Mesenchymal stem cell (in vitro differentiated cells and primary cell): ENCODE measurements at regions not wholly inside any gene's neighbourhood (a gene's known extent, or its start where the extent isn't known, plus 50 kb on each side); places are given as distances from the start of the nearest gene placed in this dataset.

ENCODE experiments used
- DNase-seq: peaks from one replicate; pipeline ENCODE4 v3.0.0-alpha.2; 2013
- H2AFZ ChIP-seq: one replicate; pipeline ENCODE4 v1.6.1; 2013; ENCODE audit warnings: low read depth, mild to moderate bottlenecking, control low read depth, inconsistent platforms, low read length, moderate library complexity
- H2AK5ac ChIP-seq: 2 replicates; pipeline ENCODE4 v1.6.1; 2013; ENCODE audit warnings: low read length, moderate library complexity, mild to moderate bottlenecking, inconsistent platforms; ENCODE audit not compliant: severe bottlenecking
- H2BK120ac ChIP-seq: one replicate; pipeline ENCODE4 v1.6.1; 2013; ENCODE audit warnings: low read depth, mild to moderate bottlenecking, inconsistent platforms, low read length, moderate library complexity
- H2BK12ac ChIP-seq, 2 experiments: one replicate each; pipeline ENCODE4 v1.6.1; 2013; ENCODE audit warnings: inconsistent platforms in 2 of 2, low read length in 2 of 2, mild to moderate bottlenecking in 2 of 2, moderate library complexity in 2 of 2, control low read depth in 1 of 2
- H2BK15ac ChIP-seq: one replicate; pipeline ENCODE4 v1.6.1; 2013; ENCODE audit warnings: mild to moderate bottlenecking, low read depth, inconsistent platforms; ENCODE audit not compliant: poor library complexity, severe bottlenecking
- H2BK5ac ChIP-seq: 2 replicates; pipeline ENCODE4 v1.6.1; 2013; ENCODE audit warnings: low read depth, mild to moderate bottlenecking, low read length, control low read depth, inconsistent platforms; ENCODE audit not compliant: poor library complexity, severe bottlenecking
- H3K14ac ChIP-seq, 2 experiments: one replicate each; pipeline ENCODE4 v1.6.1; 2013; ENCODE audit warnings: inconsistent platforms in 2 of 2, low read length in 2 of 2, control low read depth in 1 of 2, mild to moderate bottlenecking in 1 of 2, moderate library complexity in 1 of 2
- H3K18ac ChIP-seq, 2 experiments: one replicate each; pipeline ENCODE4 v1.6.1; 2013; ENCODE audit warnings: inconsistent platforms in 2 of 2, low read length in 2 of 2, control low read depth in 1 of 2, low read depth in 1 of 2, mild to moderate bottlenecking in 1 of 2
- H3K23ac ChIP-seq, 2 experiments: one replicate each; pipeline ENCODE4 v1.6.1; 2013; ENCODE audit warnings: inconsistent platforms in 2 of 2, low read length in 2 of 2, mild to moderate bottlenecking in 2 of 2, moderate library complexity in 2 of 2, control low read depth in 1 of 2
- H3K27ac ChIP-seq: 2 replicates; pipeline ENCODE4 v1.5.1; 2013; ENCODE audit warnings: mild to moderate bottlenecking, moderate library complexity, low read length, control low read depth, inconsistent platforms; ENCODE audit not compliant: poor library complexity, severe bottlenecking
- H3K27me3 ChIP-seq, 2 experiments: 2 replicates each; pipeline versions ENCODE4 v1.6.1 to v1.7.0; 2013; ENCODE audit warnings: low read length in 2 of 2, mild to moderate bottlenecking in 2 of 2, moderate library complexity in 2 of 2, control low read depth in 1 of 2, inconsistent platforms in 1 of 2; ENCODE audit not compliant: control insufficient read depth in 1 of 2, insufficient read depth in 1 of 2
- H3K36me3 ChIP-seq, 2 experiments: 2 replicates each; pipeline versions ENCODE4 v1.6.1 to v1.7.0; 2013; ENCODE audit warnings: low read length in 2 of 2, control low read depth in 1 of 2, inconsistent platforms in 1 of 2, low read depth in 1 of 2, mild to moderate bottlenecking in 1 of 2; ENCODE audit not compliant: insufficient read depth in 2 of 2, control insufficient read depth in 1 of 2
- H3K4ac ChIP-seq, 2 experiments: one replicate each; pipeline ENCODE4 v1.6.1; 2013; ENCODE audit warnings: inconsistent platforms in 2 of 2, low read length in 2 of 2, mild to moderate bottlenecking in 2 of 2, moderate library complexity in 2 of 2, control low read depth in 1 of 2, low read depth in 1 of 2
- H3K4me1 ChIP-seq: 2 replicates; pipeline ENCODE4 v1.6.1; 2013; ENCODE audit warnings: low read depth, low read length, control low read depth; ENCODE audit not compliant: control insufficient read depth, insufficient read depth
- H3K4me2 ChIP-seq: 2 replicates; pipeline ENCODE4 v1.6.1; 2013; ENCODE audit warnings: low read length, mild to moderate bottlenecking, inconsistent platforms; ENCODE audit not compliant: poor library complexity, severe bottlenecking
- H3K4me3 ChIP-seq, 2 experiments: 2 replicates each; pipeline versions ENCODE4 v1.5.1 to v1.7.0; 2013; ENCODE audit warnings: low read length in 2 of 2, mild to moderate bottlenecking in 2 of 2, control low read depth in 1 of 2, low read depth in 1 of 2; ENCODE audit not compliant: insufficient read depth in 1 of 2
- H3K79me1 ChIP-seq: replicated peaks from 2 replicates; pipeline ENCODE4 v1.6.1; 2013; ENCODE audit warnings: mild to moderate bottlenecking, control low read depth, low read length, inconsistent platforms; ENCODE audit not compliant: poor library complexity, severe bottlenecking
- H3K9ac ChIP-seq: 2 replicates; pipeline ENCODE4 v1.7.0; 2013; ENCODE audit warnings: mild to moderate bottlenecking, low read length, moderate library complexity
- H3K9me3 ChIP-seq: 2 replicates; pipeline ENCODE4 v1.7.0; 2013; ENCODE audit warnings: mild to moderate bottlenecking, low read length; ENCODE audit not compliant: control insufficient read depth
- H4K8ac ChIP-seq: one replicate; pipeline ENCODE4 v1.6.1; 2013; ENCODE audit warnings: inconsistent platforms, mild to moderate bottlenecking, low read length, moderate library complexity
- H4K91ac ChIP-seq: one replicate; pipeline ENCODE4 v1.6.1; 2013; ENCODE audit warnings: mild to moderate bottlenecking, low read length, inconsistent platforms
- WGBS: methylation state at CpG from one replicate; pipeline ENCODE4 v1.1.7; 2013; ENCODE audit warnings: mixed read lengths; 5-methylcytosine and 5-hydroxymethylcytosine counted together

DNA sequence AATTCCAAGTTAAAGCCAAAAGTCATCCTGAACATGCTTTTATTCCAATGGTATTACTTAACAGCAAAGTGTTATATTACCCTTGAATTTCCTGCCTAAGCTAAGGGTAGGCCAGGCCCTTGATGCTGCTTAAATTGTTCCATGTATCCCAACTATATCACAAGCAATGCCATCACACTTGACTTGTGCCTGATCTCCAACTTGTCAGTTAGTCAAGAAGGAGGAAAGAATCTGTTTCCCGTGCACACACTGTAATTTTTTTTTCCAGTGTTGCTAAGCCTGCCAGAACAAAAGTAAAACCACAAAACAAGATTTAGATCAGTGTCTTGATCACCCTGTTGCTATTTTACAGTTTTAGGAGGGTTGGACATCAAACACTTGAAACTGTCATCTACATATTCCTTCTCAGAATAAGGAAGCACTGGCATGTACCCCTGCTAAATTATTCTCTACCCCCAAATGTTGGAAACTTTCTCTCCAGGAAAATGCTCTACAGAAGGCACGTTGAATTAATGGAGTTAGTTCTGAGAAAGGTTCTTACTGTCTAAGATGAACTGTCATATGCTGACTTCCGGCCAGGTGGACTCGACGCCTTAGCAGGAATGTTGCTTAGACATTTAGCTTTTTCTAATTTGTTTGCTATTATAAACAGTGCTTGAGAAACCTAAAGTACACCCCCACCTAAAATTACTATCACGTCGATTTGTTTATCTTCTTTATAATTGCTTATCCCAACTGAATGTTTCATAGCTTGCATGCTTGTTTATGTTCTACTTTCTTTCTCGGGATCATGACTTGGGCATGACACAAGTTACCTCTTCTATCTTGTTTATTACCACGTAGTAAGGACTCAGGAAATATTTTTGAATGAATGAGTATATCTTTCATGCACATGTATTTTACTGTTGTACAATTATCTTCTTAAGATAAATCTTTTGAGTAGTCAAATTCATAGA is 105.5 kb upstream of the ZNF438 start:
- H3K27ac ChIP-seq = no peak overlapping the region
- H3K36me3 ChIP-seq = no peaks in the 10 kb centered on the region
- no peak overlapping the region for H4K91ac ChIP-seq
- H3K4me3 ChIP-seq = no peak overlapping the region
- H2BK12ac ChIP-seq = no peak overlapping the region
- no peaks in the 10 kb centered on the region for H3K79me1 ChIP-seq
- H3K23ac ChIP-seq = no peak overlapping the region
- peak overlapping the region in 1 of 2 experiments; percentile 4 for H3K4ac ChIP-seq
- no peaks in the 10 kb centered on the region for H3K27me3 ChIP-seq
- H3K4me2 ChIP-seq = no peak overlapping the region
- no peak overlapping the region for H2BK15ac ChIP-seq
- 0% methylated on average over 4 of the region's 9 CpGs for WGBS
- no peak overlapping the region for H2AFZ ChIP-seq
- H3K9me3 ChIP-seq = no peaks in the 10 kb centered on the region
- H3K4me1 ChIP-seq = peaks cover 13% of the 10 kb centered on the region
- H2BK120ac ChIP-seq = no peak overlapping the region
- no peak overlapping the region for H2AK5ac ChIP-seq
- H4K8ac ChIP-seq = no peak overlapping the region
- no peak overlapping the region for H2BK5ac ChIP-seq
- peak; percentile 76 for DNase-seq
- no peak overlapping the region for H3K9ac ChIP-seq
- H3K18ac ChIP-seq = no peak overlapping the region
- H3K14ac ChIP-seq = no peak overlapping the region

DNA sequence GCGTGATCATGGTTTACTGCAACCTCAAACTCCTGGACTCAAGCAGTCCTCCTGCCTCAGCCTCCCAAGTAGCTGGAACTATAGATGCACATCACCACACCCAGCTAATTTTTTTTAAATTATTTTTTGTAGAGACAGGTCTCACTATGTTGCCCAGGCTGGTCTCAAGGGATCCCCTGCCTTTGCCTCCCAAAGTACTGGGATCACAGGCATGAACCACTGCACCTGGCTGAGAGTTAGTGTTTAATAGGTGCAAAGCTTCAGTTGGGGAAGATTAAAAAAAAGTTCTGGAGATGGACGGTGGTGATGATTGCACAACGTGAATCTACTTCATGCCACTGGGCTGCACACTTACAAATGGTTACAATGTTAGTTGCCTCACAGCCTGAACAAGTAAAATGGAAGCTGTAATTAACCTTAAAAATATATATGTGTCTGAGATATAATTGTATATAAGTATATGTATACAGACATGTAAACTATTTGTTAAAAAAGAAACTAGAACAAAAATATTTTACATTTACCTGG is 106.4 kb upstream of the ZNF438 start:
- Histone ChIP-seq H3K4me2 (no peak overlapping the region), H3K79me1 (no peaks in the 10 kb centered on the region), H3K9me3 (no peaks in the 10 kb centered on the region), H3K23ac (no peak overlapping the region), H3K27me3 (no peaks in the 10 kb centered on the region), H3K18ac (no peak overlapping the region), H3K14ac (no peak overlapping the region), H2BK12ac (peak overlapping the region in 1 of 2 experiments; percentile 3), H4K91ac (no peak overlapping the region), H2BK5ac (no peak overlapping the region), H3K4ac (no peak overlapping the region), H2BK120ac (peak overlapping the region; percentile 29), H2AK5ac (no peak overlapping the region), H3K36me3 (no peaks in the 10 kb centered on the region), H4K8ac (no peak overlapping the region), H3K9ac (no peak overlapping the region), H3K4me1 (peaks cover 13% of the 10 kb centered on the region), H2BK15ac (peak overlapping the region; percentile 90), H2AFZ (no peak overlapping the region), H3K4me3 (no peak overlapping the region), H3K27ac (no peak overlapping the region)
- DNase-seq = no peak
- WGBS = 75% methylated on average over 2 of the region's 3 CpGs

DNA sequence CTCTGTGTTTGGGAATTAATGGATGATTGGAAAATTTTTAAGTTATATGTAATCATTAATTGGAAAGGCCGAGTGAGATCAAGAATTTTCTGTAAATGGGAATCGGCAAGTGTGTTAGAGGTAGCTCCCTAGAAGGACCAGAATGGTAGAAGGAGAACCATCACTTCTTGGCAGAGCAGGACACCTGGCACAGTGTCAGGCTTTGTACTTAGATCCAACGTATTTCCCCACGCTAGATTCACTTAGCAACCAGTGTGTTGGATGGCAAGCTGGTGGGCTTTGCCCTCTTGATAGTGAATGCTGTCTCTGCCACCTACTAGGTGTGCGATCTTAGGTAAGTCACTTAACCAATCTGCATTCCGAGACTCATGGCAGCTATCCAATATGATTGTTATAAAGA is 107.8 kb upstream of the ZNF438 start:
- H3K36me3 ChIP-seq = no peaks in the 10 kb centered on the region
- H2BK5ac ChIP-seq = no peak overlapping the region
- peaks cover 5% of the 10 kb centered on the region for H3K4me1 ChIP-seq
- no peak overlapping the region for H3K23ac ChIP-seq
- H4K8ac ChIP-seq = no peak overlapping the region
- no peak overlapping the region for H3K9ac ChIP-seq
- H2BK120ac ChIP-seq = no peak overlapping the region
- H3K9me3 ChIP-seq = no peaks in the 10 kb centered on the region
- no peaks in the 10 kb centered on the region for H3K79me1 ChIP-seq
- H3K4ac ChIP-seq = peak overlapping the region in 1 of 2 experiments; percentile 13
- H3K27me3 ChIP-seq = no peaks in the 10 kb centered on the region
- no peak overlapping the region for H3K18ac ChIP-seq
- no peak overlapping the region for H2AK5ac ChIP-seq
- H4K91ac ChIP-seq = no peak overlapping the region
- DNase-seq = no peak
- H3K4me2 ChIP-seq = no peak overlapping the region
- H3K27ac ChIP-seq = no peak overlapping the region
- H2BK15ac ChIP-seq = no peak overlapping the region
- H3K4me3 ChIP-seq = no peak overlapping the region
- H3K14ac ChIP-seq = no peak overlapping the region
- 96% methylated on average over 4 of the region's 6 CpGs for WGBS
- peak overlapping the region; percentile 55 to 72 for H2BK12ac ChIP-seq
- H2AFZ ChIP-seq = no peak overlapping the region

DNA sequence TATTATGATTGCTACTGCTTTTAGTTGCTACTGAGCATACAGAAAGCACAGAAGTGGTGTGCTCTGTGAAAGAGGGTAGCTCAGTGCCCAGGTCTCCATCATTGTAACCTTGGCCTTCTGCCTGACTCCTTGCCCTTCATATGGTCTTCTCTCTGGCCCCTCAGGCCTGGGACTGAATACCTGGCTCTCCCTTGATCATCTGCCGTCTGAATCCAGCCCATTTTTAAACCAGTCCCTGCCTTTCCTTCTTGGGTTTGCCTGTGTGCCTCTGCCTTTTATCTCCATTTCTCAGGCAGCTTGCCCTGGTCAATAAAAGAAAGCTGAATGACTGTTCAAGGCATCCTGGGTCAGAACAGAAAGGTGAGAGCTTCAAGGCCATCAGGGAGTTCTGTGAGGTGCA is 109.1 kb upstream of the ZNF438 start:
- WGBS = 94% methylated on average over 1 of the region's 1 CpG
- DNase-seq = no peak

More for the DNA sequence above, 109.1 kb upstream of the ZNF438 start:
- Histone ChIP-seq H3K4ac (peak overlapping the region in 1 of 2 experiments; percentile 67), H3K4me2 (no peak overlapping the region), H3K14ac (no peak overlapping the region), H3K79me1 (no peaks in the 10 kb centered on the region), H3K9ac (no peak overlapping the region), H3K23ac (no peak overlapping the region), H2BK5ac (no peak overlapping the region), H3K9me3 (no peaks in the 10 kb centered on the region), H2BK120ac (no peak overlapping the region), H3K27ac (no peak overlapping the region), H2AK5ac (no peak overlapping the region), H2BK12ac (peak overlapping the region; percentile 12 to 60), H2BK15ac (no peak overlapping the region), H4K91ac (peak overlapping the region; percentile 35), H3K4me1 (peaks cover 3% of the 10 kb centered on the region), H3K27me3 (no peaks in the 10 kb centered on the region), H3K36me3 (no peaks in the 10 kb centered on the region), H2AFZ (no peak overlapping the region), H3K18ac (peak overlapping the region; percentile 16 to 47), H3K4me3 (no peak overlapping the region), H4K8ac (peak overlapping the region; percentile 7)
